Omental fat pad (tissue), 3 donors: ENCODE measurements at regions not wholly inside any gene's neighbourhood (a gene's known extent, or its start where the extent isn't known, plus 50 kb on each side); places are given as distances from the start of the nearest gene placed in this dataset.

Experiments used
- ATAC-seq: fragments of 150-250 bp; one replicate; pipeline ENCODE4 v1.9.1; 2016; ENCODE audit warnings: mild to moderate bottlenecking, moderate library complexity; ENCODE audit not compliant: low FRiP score
- DNase-seq: peaks from one replicate; pipeline ENCODE4 v3.0.0-alpha.2; 2019; ENCODE audit warnings: low spot score
- TF ChIP-seq, protein P1 (sequence below), 3 donors: fragments of 450-650 bp; IDR thresholded peaks; one replicate each; pipeline ENCODE4 v1.5.1; 2016 to 2017; ENCODE audit warnings: antibody characterized with exemption in 3 of 3, mild to moderate bottlenecking in 3 of 3, moderate library complexity in 2 of 3

DNA sequence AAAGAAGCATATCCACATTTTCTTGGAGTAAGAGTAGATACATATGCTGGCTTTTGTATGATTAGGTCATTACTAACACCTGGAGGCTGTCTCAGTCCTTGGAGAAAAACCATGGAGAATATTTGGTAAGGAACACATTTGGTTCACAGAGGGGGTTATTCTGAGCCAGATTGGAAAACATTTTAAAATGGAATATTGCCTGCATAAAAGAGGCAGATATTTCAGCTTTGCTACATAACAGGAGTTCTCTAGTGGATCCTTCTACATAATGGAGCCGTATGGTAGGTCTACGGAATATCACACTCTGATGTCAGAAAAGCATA lies 415.1 kb downstream of the ADGRL2 start:
- TF ChIP-seq, protein P1, sequence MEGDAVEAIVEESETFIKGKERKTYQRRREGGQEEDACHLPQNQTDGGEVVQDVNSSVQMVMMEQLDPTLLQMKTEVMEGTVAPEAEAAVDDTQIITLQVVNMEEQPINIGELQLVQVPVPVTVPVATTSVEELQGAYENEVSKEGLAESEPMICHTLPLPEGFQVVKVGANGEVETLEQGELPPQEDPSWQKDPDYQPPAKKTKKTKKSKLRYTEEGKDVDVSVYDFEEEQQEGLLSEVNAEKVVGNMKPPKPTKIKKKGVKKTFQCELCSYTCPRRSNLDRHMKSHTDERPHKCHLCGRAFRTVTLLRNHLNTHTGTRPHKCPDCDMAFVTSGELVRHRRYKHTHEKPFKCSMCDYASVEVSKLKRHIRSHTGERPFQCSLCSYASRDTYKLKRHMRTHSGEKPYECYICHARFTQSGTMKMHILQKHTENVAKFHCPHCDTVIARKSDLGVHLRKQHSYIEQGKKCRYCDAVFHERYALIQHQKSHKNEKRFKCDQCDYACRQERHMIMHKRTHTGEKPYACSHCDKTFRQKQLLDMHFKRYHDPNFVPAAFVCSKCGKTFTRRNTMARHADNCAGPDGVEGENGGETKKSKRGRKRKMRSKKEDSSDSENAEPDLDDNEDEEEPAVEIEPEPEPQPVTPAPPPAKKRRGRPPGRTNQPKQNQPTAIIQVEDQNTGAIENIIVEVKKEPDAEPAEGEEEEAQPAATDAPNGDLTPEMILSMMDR (IDR thresholded peaks at IDR 0.05): no peak
- no peak for ATAC-seq
- DNase-seq: no peak

GRCh38 chr1:82215056-82215852 lies 414.5 kb downstream of the ADGRL2 start:
- DNase-seq: no peak
- TF ChIP-seq, protein P1 (IDR thresholded peaks at IDR 0.05): no peak
- no peak for ATAC-seq

DNA sequence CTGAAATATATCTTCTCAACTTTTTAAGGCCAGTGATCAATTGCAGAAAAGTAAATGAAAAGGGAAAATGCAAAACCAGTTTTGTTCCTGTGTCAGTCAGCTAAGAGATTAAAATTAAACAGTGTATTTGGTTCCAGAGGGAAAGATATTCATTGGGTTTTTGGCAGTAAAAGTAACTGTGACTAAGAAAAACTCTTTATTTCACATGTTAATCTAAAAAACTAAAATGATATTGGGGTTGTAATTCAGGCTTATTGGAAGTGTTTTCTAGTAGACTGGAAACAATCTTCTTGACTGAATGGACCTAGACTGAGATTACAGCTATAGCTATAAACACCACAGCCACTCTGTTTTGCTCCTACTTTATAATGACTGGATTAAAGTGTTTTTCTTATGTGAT lies 413.9 kb downstream of the ADGRL2 start:
- no peak for ATAC-seq
- no peak for DNase-seq
- TF ChIP-seq, protein P1 (IDR thresholded peaks at IDR 0.05): no peak

- TF ChIP-seq, protein P1 (IDR thresholded peaks at IDR 0.05): no peak
- ATAC-seq (no peak), DNase-seq (no peak)
Observed at GRCh38 chr1:82197606-82198005, 396.9 kb downstream of the ADGRL2 start.

DNA sequence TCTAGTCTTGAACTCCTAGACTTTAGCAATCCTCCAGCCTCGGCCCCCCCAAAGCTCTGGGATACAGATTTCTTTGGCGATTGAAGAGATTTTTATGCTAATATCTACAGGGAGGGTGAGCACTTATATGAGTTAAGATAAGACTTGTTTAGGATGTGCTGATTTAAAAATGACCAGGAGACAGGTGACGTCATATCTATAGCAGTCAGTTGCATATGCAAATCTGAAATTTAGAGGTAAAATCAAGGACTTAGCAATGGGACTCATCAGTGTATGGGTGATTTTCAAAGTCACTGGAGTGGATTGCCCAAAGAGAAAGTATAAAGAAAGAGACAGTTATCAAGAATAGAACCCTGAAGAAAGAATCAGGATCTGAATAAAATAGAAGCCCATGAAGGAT lies 394.5 kb downstream of the ADGRL2 start:
- DNase-seq: no peak
- no peak for ATAC-seq
- TF ChIP-seq, protein P1 (IDR thresholded peaks at IDR 0.05): no peak

GRCh38 chr1:82185084-82185483 lies 384.4 kb downstream of the ADGRL2 start:
- TF ChIP-seq, protein P1 (IDR thresholded peaks at IDR 0.05): no peak
- ATAC-seq: no peak
- DNase-seq: no peak

DNA sequence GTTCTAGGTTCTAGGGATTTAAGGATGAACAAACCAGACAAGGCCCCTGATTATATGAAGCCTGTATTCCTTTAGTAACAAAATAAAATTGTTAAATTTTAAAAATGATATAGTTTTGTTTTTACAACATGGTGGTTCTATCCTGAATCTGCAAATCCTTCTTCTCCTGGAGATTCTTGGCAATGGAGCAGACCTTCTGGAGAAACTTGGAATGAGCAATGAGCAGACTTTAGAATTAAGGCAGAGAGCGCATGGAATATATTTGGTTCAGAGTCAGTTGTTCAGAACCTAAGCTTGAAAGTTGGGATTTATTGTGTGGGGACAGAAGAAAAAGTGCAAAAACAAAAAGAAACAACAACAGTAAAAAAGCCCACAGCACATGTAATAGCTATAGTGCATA lies 381.1 kb downstream of the ADGRL2 start:
- DNase-seq: no peak
- no peak for ATAC-seq
- TF ChIP-seq, protein P1 (IDR thresholded peaks at IDR 0.05): no peak
